HG03060 (cell line): ENCODE measurements at regions not wholly inside any gene's neighbourhood (a gene's known extent, or its start where the extent isn't known, plus 50 kb on each side); places are given as distances from the start of the nearest gene placed in this dataset.
"Not testable (repeated sequence)": the region's sequence is repeated elsewhere in the genome, so short reads cannot be mapped to it uniquely, and the experiment has no call there.

Experiments used
- ATAC-seq: cut with Tn5 transposase; IDR thresholded peaks from one replicate; pipeline ENCODE4 v1.9.1; 2021; ENCODE audit warnings: low read depth, moderate number of reproducible peaks; ENCODE audit not compliant: unreplicated experiment

DNA sequence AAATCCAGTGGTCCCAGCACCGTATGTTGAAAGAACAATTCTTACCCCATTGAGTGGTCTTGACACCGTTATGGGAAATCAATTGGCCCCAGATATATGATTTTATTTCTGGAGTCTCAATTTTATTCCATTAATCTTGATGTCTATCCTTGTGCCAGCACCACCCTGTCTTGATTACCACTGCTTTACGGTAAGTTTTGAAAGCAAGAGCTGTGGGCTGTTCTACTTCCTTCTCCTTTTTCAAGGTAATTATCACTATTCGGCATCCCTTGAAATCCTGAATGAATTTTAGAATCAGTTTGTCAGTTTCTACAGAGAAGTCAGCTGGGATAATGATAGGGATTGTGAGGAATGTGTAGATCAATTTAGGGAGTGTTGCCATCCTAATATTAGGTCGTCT, 160.8 kb upstream of the SFSWAP start:
- no peak for ATAC-seq

DNA sequence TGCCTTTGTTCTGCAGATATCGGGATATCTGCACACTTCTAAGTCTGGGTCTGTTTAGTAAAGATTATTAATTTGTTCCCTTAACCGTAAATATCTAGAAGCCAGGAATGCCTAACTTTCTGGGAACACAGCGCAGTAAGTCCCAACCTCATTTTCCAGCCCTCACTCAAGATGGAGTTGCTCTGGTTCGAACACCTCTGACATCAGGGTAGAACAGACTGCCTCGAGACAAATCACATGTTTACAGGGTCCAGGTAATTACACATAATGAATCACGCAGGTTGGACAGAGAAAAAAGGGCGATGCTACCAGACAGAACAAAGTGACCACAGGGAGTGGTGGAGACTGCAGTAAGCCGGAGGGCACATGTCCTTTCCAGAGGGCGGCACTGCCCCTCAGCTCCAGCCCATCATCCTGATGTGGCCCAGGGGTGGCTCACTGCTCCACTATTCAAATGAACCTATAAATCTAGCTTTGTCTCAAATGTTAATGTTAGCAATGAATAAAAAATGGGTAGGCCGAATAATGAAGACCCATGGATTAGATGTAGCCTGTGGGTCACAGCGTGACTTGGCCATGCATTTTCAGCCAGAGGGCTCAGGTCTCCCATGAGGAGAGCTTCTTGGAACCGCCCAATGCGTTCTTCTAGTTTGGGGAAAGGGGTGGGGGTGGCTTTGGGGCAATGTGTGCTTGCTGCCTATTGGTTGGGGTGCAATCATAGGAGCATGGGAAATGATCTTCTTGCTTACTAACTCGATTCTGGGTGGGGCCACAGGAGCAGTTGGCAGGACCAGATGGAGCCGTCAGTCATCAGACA, 159.0 kb upstream of the SFSWAP start:
- ATAC-seq = no peak

GRCh38 chr12:131552492-131552863, 158.4 kb upstream of the SFSWAP start:
- no peak for ATAC-seq

DNA sequence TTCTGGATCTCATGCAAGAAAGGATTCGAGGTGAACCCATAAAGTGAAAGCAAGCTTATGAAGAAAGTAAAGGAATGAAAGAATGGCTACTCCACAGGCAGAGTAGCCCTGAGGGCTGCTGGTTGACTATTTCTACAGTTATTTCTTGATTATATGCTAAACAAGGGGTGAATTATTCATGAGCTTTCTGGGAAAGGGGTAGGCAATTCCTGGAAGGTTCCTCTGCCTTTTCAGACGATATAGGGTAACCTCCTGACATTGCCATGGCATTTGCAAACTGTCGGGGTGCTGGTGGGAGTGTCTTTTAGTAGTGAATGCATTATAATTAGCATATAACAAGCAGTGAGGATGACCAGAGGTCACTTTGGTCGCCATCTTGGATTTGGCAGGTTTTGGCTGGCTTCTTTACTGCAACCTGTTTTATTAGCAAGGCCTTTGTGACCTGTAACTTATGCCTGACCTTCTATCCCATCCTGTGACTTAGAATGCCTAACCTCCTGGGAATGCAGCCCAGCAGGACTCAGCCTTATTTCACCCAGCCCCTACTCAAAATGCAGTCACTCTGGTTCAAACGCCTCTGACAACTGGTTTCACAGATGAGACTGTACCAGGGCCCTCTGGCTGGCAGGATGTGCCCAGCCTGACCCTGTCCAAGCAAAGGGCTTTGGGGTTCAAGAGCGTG, 157.7 kb upstream of the SFSWAP start:
- no peak for ATAC-seq

DNA sequence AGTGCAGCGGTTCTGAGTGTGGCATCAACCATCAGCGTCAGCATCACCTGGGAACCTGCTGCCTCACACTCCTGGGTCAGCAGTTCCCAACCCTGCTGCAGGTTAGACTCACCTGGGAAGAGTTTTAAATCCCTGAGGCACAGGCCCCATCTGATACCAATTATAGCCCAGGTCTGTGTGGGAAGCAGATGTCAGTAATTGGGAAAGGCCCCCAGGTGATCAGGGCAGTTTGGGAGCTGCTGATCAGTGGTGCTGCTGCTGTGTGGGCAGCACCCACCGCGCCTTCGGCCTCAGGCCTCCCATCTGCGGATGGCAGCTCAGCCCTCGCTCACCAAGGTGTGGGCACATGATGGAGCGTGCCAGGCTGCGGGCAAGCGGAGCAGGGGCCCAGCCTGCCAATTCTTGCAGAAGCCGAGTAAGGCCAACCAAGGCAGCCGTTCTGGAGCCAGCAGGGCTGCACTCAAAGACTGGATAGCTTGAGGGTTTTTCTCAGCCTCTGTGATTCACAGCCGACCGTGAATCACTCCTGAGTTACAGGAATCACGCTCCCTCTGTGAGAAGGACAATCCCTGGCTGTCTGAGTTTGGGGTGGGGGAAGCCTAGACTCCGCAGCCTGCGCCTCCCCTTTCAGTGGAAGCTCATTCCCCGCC, 155.6 kb upstream of the SFSWAP start:
- no peak for ATAC-seq

DNA sequence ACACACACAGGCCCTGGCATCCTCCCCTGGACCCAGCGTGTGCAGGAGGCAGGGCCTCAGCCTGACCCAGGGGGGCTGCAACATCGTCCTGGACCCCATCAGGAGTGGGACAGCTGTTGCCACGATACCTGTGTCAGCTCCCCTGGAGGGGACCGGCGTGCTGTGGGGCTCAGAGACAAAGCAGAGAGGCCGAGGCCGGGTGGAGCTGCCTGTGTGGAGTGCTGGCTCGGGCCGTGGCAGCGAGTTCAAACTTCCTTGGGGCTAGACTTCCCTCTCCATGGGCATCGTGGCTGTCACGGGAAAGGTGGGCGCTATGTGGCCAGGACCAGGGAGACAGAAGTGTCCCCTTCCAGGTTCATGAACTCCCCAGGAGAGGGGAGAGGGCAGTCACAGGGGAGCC, 155.0 kb upstream of the SFSWAP start:
- no peak for ATAC-seq

DNA sequence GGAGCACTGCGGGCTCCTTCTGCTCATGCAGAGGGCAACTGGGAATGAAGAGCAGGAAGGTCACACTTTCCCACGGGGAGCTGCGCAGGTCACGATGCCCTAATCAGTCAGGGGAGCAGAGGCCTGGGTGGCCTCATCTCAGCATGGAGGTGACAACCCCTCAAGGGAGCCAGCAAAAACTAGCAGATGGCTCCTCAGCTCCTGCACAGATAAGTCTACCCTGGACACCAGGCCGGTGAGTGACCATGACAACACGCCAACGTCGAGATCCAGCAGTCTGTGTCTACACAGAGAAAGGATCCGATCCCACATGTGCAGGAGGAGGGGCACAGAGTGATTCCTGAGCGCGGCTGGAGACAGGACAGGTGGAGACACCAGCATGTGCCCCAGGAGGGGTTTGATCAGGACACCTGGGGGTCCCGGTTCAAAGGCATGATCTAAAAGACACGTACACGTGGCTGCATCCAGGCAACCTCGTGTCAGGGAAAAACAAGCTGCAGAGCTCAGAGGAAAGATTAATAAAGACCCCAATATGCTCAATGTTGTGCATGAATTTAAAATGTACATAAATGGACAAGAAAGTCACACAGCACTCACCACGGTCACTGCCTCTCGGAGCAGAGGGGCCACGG, 153.7 kb upstream of the SFSWAP start:
- no peak for ATAC-seq

DNA sequence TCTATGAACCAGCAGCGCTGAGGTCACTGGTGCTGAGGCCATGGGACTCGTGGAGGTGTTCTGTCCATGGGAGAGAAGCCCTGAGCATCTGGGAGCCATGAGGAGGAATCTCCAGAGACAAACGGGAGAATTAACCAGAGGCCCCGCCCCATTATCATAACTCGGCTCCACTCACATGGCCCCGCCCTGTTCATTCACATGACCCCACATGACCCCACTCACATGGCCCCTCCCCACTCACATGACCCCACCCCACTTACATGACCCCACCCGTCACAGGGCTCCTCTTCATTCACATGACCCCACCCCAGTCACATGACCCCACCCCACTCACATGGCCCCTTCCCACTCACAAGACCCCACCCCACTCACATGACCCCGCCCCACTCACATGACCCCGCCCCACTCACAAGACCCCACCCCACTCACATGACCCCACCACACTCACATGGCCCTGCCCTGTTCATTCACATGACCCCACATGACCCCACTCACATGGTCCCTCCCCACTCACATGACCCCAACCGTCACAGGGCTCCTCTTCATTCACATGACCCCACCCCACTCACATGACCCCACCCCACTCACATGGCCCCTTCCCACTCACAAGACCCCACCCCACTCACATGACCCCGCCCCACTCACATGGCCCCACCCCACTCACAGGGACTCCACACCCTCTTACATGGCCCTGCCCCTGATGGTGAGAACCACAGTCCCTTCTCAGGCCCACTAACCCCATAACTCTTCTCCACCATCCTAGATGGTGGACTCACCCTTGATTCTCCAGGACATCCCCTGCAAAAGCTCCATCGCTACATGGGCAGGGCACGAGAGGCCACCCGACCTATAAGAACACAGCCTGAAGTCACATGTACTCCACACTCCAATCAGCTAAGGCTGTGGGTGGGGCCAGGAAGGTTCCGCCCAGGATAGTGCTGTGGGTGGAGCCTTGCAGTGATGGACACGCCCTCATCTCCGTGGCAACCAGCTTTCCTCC, 151.1 kb upstream of the SFSWAP start:
- ATAC-seq = no peak

GRCh38 chr12:131561051-131561450, 149.8 kb upstream of the SFSWAP start:
- no peak for ATAC-seq

- ATAC-seq = no peak
These were observed 148.8 kb upstream of the SFSWAP start for GRCh38 chr12:131561891-131562684.

GRCh38 chr12:131564138-131564727, 146.7 kb upstream of the SFSWAP start:
- ATAC-seq = not testable (repeated sequence)

DNA sequence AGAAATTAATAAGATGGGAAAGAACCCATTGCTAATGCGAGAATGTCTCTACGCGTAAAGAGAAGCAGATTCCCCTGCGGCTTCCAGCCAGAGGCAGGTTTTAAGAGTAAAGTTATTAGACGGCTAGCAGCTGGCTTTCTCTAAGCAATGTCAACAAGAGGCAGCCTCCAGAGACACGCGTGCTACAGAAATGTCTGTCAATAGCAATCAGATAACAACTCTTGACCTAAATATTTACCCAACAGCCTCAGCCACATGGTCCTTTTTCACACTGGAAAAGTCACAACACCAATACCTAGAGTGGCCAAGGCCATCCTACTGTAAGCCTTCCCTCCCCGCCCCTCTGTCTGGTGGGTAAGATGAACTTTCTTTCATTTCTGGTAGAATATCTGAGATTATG, 146.0 kb upstream of the SFSWAP start:
- no peak for ATAC-seq

DNA sequence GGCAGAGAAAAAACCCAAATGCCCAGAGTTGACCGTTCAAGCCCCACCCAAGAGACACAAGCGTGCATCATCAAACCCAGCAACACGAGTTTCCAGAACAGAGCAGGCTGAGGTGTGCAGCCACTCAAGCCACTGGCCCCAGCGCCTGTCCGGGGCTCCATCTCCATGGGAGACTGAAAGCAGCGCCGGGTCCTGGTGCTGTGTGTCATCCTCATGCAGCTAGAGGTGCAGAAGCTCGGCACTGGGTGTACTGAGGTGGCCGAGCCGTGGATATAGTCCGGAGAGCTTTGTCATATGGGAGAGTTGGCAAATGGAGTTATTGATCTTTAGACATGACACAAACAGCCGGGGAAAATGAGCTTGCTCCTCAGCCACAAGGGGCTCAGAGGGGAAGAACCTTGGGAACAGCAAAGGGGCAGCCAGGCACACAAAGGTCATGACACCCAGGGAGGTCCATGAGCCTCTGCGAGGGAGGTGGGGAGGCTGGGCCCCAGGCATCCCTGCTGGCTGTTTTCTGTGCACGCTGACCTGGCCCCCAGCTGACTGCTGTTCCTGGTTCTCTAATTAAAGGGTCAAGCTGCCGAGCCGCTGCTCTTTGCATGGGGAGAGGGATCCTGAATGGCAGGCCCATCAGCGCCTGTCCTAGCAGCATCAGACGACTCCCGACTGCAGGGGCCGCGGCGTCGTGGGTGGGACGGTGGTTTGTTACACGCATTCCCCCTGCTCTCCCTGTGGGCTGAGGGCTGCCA, 145.4 kb upstream of the SFSWAP start:
- no peak for ATAC-seq

DNA sequence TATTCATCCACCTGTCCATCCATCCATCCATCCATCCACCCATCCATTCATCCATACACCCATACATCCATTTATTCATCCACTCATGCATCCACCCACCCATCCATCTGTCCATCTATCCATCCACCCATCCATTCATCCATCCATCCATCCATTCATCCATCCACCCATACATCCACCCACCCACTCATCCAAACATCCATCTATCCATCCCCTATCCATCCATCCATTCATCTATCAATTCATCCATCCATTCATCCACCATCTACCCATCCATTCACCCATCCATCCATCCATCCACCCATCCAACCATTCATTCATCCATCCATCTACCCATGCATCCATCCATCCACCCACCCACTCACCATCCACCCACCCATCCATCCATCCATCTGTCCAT, 142.6 kb upstream of the SFSWAP start:
- no peak for ATAC-seq

- no peak for ATAC-seq
These were observed 140.3 kb upstream of the SFSWAP start for GRCh38 chr12:131570596-131570995.

DNA sequence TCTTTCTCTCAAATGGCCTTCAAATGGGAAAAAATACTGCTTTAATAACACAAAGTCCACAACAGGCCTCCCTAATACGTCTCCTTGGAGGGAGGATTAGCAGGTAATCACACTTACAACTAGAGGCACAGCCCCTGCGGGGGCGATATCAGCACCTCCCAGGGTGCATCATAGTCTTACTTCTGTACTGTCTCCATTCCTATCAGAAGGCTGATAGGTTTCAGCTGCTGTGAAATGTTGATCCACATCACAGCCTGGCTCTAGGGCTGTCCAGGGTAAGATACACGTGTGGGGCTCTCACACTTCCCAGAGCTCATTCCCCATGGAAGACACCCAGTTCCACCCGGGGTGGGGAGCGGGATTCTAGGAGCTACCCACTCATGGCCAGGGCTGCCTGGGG, 139.1 kb upstream of the SFSWAP start:
- no peak for ATAC-seq

- ATAC-seq = no peak
These were observed 138.3 kb upstream of the SFSWAP start for GRCh38 chr12:131572626-131573025.
